Spleen (tissue), 11 donors: ENCODE measurements at regions not wholly inside any gene's neighbourhood (a gene's known extent, or its start where the extent isn't known, plus 50 kb on each side); places are given as distances from the start of the nearest gene placed in this dataset.

Experiments
- DNase-seq: peaks from one replicate; pipeline ENCODE4 v3.0.0-alpha.2; 2020
- H3K27ac ChIP-seq, 8 donors: fragments of 200-600 bp; sonication (generic) in 7 of 8; 1 replicate in 4 of 8; 2 replicates in 4 of 8; pipeline versions ENCODE4 v1.5.0 to v1.8.0; 2016 to 2021; ENCODE audit warnings: inconsistent platforms in 4 of 8, mild to moderate bottlenecking in 4 of 8, moderate library complexity in 1 of 8
- H3K27me3 ChIP-seq, 7 donors: fragments of 200-600 bp; sonication (generic) in 6 of 7; replicated peaks in 1 of 7; 1 replicate in 4 of 7; 2 replicates in 3 of 7; pipeline versions ENCODE4 v1.5.0 to v1.8.0; 2016 to 2021; ENCODE audit warnings: inconsistent platforms in 3 of 7, mild to moderate bottlenecking in 1 of 7
- H3K36me3 ChIP-seq, 6 donors: fragments of 200-600 bp; sonication (generic) in 5 of 6; 1 replicate in 4 of 6; 2 replicates in 2 of 6; pipeline versions ENCODE4 v1.5.0 to v1.8.0; 2016 to 2021; ENCODE audit warnings: inconsistent platforms in 2 of 6
- H3K4me1 ChIP-seq, 6 donors: fragments of 200-600 bp; sonication (generic) in 5 of 6; 1 replicate in 3 of 6; 2 replicates in 3 of 6; pipeline versions ENCODE4 v1.5.0 to v1.8.0; 2016 to 2021; ENCODE audit warnings: inconsistent platforms in 3 of 6
- H3K4me3 ChIP-seq, 8 donors: fragments of 200-600 bp; sonication (generic) in 7 of 8; 1 replicate in 4 of 8; 2 replicates in 4 of 8; pipeline versions ENCODE4 v1.5.0 to v1.8.0; 2016 to 2021; ENCODE audit warnings: inconsistent platforms in 4 of 8, mild to moderate bottlenecking in 4 of 8, moderate library complexity in 2 of 8
- H3K9me3 ChIP-seq, 8 donors: fragments of 200-600 bp; sonication (generic) in 7 of 8; 1 replicate in 4 of 8; 2 replicates in 4 of 8; pipeline versions ENCODE4 v1.5.0 to v1.8.0; 2016 to 2021; ENCODE audit warnings: inconsistent platforms in 4 of 8
- POLR2A ChIP-seq, 3 donors: fragments of 450-650 bp; IDR thresholded peaks; one replicate each; pipeline ENCODE4 v1.5.1; 2017; ENCODE audit warnings: antibody characterized with exemption in 3 of 3, mild to moderate bottlenecking in 1 of 3
- POLR2AphosphoS5 ChIP-seq, 3 donors: sonication (generic); formaldehyde crosslinking; IDR thresholded peaks; one replicate each; pipeline ENCODE4 v1.5.1; 2017; ENCODE audit warnings: antibody characterized with exemption in 3 of 3
- WGBS, 5 donors: extraction: QIAGEN DNeasy Blood & Tissue Kit in 3 of 5; methylation state at CpG; one replicate each; pipeline versions ENCODE4 v1.1.5 to v1.1.7; 2013 to 2018; 5-methylcytosine and 5-hydroxymethylcytosine counted together
- intact Hi-C: fragments of 100-400 bp; cut with DNase I; formaldehyde crosslinking; loops from one replicate; pipeline ENCODE4 v1.15.0; 2023; ENCODE audit warnings: low total_unique reads
- TF ChIP-seq, protein P1 (sequence below), 11 experiments: fragments of 200-600 bp in 7 of 11; fragments of 450-650 bp in 4 of 11; sonication (generic) in 4 of 11; IDR thresholded peaks in 8 of 11; conservative IDR thresholded peaks in 3 of 11; 1 replicate in 7 of 11; 2 replicates in 4 of 11; pipeline versions ENCODE4 v1.4.0 to v1.8.0; 2016 to 2021; ENCODE audit warnings: antibody characterized with exemption in 11 of 11, inconsistent platforms in 4 of 11, mild to moderate bottlenecking in 1 of 11
- donor health status: healthy with polysubstance abuse.
- donor health status: DM: no; HTN: no; CAD: no; lungs with moderate emphysema.
- donor health status: DM: no; HTN: no; CAD: no.
- donor health status: Bipolar disorder and iron deficiency.
- donor health status: healthy.
- donor health status: DM: no; HTN: no; CAD: no.
- donor health status: DM: yes; HTN: yes; CAD: no.

DNA sequence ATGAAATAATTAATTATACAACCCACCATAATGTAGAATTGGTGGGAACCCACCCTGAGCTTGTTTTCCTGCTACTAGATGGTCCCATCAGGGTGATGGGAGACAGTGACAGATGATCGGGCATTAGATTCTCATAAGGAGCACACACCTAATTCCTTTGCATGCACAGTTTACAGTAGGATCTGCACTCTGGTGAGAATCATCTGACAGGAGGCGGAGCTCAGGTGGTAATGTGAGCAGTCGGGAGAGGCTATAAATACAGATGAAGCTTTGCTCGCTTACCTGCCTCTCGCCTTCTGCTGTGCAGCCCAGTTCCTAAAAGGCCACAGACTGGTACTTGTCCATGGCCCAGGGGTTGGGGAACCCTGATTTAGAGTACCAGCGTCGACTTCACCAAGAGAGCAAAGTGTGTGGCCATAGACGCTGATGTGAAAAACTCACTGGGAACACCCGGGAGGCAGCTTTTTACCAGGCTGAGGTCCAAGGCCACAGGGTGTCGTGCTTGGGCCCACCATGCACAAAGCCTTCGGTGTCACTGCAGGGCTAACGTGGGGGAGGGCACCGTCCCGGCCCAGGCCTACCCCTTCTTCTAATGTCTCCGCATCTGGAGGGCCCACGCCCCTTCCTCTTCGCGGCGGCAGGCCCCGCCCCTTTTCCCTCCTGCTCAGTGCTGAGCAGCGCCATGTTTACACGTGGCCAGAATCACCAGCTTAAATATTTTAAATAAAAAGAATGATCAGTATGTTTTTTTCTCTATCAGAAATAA is 296.8 kb upstream of the HDAC4 start:
- WGBS, 5 donors, result 87 to 94% (median 90%) methylated on average over 22 of the region's 22 CpGs
- peaks cover 0 to 5% (median 0%) of the 10 kb centered on the region in 7 donors for H3K27me3 ChIP-seq
- H3K27ac ChIP-seq, result no peak overlapping the region
- TF ChIP-seq POLR2AphosphoS5 (IDR thresholded peaks at IDR 0.05) (no peak), POLR2A (IDR thresholded peaks at IDR 0.05) (no peak)
- TF ChIP-seq, protein P1, sequence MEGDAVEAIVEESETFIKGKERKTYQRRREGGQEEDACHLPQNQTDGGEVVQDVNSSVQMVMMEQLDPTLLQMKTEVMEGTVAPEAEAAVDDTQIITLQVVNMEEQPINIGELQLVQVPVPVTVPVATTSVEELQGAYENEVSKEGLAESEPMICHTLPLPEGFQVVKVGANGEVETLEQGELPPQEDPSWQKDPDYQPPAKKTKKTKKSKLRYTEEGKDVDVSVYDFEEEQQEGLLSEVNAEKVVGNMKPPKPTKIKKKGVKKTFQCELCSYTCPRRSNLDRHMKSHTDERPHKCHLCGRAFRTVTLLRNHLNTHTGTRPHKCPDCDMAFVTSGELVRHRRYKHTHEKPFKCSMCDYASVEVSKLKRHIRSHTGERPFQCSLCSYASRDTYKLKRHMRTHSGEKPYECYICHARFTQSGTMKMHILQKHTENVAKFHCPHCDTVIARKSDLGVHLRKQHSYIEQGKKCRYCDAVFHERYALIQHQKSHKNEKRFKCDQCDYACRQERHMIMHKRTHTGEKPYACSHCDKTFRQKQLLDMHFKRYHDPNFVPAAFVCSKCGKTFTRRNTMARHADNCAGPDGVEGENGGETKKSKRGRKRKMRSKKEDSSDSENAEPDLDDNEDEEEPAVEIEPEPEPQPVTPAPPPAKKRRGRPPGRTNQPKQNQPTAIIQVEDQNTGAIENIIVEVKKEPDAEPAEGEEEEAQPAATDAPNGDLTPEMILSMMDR (IDR thresholded peaks at IDR 0.05 in 8 of 11, conservative IDR thresholded peaks at IDR 0.05 in 3 of 11), result no peak
- H3K36me3 ChIP-seq, result no peaks in the 10 kb centered on the region
- intact Hi-C loops, result no loop called here
- H3K9me3 ChIP-seq, result no peaks in the 10 kb centered on the region
- H3K4me3 ChIP-seq, result no peak overlapping the region
- no peaks in the 10 kb centered on the region for H3K4me1 ChIP-seq
- no peak for DNase-seq

- H3K4me3 ChIP-seq, result no peak overlapping the region
- no peaks in the 10 kb centered on the region for H3K36me3 ChIP-seq
- DNase-seq, result no peak
- WGBS, 5 donors, result 74 to 90% (median 90%) methylated on average over 12 to 13 of the region's 13 CpGs
- peaks cover 0 to 13% (median 0%) of the 10 kb centered on the region in 7 donors for H3K27me3 ChIP-seq
- TF ChIP-seq POLR2A (IDR thresholded peaks at IDR 0.05) (no peak), POLR2AphosphoS5 (IDR thresholded peaks at IDR 0.05) (no peak)
- TF ChIP-seq, protein P1 (IDR thresholded peaks at IDR 0.05 in 8 of 11, conservative IDR thresholded peaks at IDR 0.05 in 3 of 11), result no peak
- H3K4me1 ChIP-seq, result no peaks in the 10 kb centered on the region
- H3K27ac ChIP-seq, result no peak overlapping the region
- H3K9me3 ChIP-seq, result no peaks in the 10 kb centered on the region
- intact Hi-C loops, result no loop called here
Observed at GRCh38 chr2:239696559-239697207, 295.9 kb upstream of the HDAC4 start.

- Histone ChIP-seq H3K4me1 (no peaks in the 10 kb centered on the region), H3K36me3 (no peaks in the 10 kb centered on the region), H3K4me3 (no peak overlapping the region), H3K9me3 (no peaks in the 10 kb centered on the region), H3K27me3 (peaks cover 0 to 13% (median 0%) of the 10 kb centered on the region in 7 donors), H3K27ac (no peak overlapping the region)
- DNase-seq, result no peak
- intact Hi-C loops, result no loop called here
- TF ChIP-seq, protein P1 (IDR thresholded peaks at IDR 0.05 in 8 of 11, conservative IDR thresholded peaks at IDR 0.05 in 3 of 11), result no peak
- TF ChIP-seq POLR2A (IDR thresholded peaks at IDR 0.05), result no peak
- TF ChIP-seq POLR2AphosphoS5 (IDR thresholded peaks at IDR 0.05), result no peak
- 82 to 87% (median 85%) methylated on average over 14 of the region's 14 CpGs for WGBS, 5 donors
Observed at GRCh38 chr2:239695728-239696240, 295.0 kb upstream of the HDAC4 start.

GRCh38 chr2:239695106-239695727 is 294.4 kb upstream of the HDAC4 start:
- intact Hi-C loops, result no loop called here
- WGBS, 5 donors, result 87 to 100% (median 90%) methylated on average over 4 to 6 of the region's 6 CpGs
- TF ChIP-seq POLR2AphosphoS5 (IDR thresholded peaks at IDR 0.05) (no peak), POLR2A (IDR thresholded peaks at IDR 0.05) (no peak)
- TF ChIP-seq, protein P1 (IDR thresholded peaks at IDR 0.05 in 8 of 11, conservative IDR thresholded peaks at IDR 0.05 in 3 of 11), result no peak

More at GRCh38 chr2:239695106-239695727, 294.4 kb upstream of the HDAC4 start:
- DNase-seq, result no peak
- Histone ChIP-seq H3K27me3 (peaks cover 0 to 13% (median 0%) of the 10 kb centered on the region in 7 donors), H3K4me1 (no peaks in the 10 kb centered on the region), H3K27ac (no peak overlapping the region), H3K36me3 (no peaks in the 10 kb centered on the region), H3K4me3 (no peak overlapping the region), H3K9me3 (no peaks in the 10 kb centered on the region)
